GM23338 (cell line): ENCODE measurements at regions not wholly inside any gene's neighbourhood (a gene's known extent, or its start where the extent isn't known, plus 50 kb on each side); places are given as distances from the start of the nearest gene placed in this dataset.

Experiments used
- ATAC-seq: fragments of 200-7000 bp; cut with Tn5 transposase; 3 replicates; pipeline ENCODE4 v1.9.1; 2020
- DNase-seq: peaks from one replicate; pipeline ENCODE4 v3.0.0-alpha.2; 2015; ENCODE audit warnings: low spot score
- H2AFZ ChIP-seq: fragments of 200-600 bp; sonication (generic); 2 replicates; pipeline ENCODE4 v1.8.0; 2016; ENCODE audit warnings: antibody characterized with exemption, mild to moderate bottlenecking, moderate library complexity
- H3F3A ChIP-seq: fragments of 200-600 bp; sonication (generic); replicated peaks from 2 replicates; pipeline ENCODE4 v1.8.0; 2017; ENCODE audit warnings: antibody characterized with exemption, mixed run types, low read depth
- H3K27ac ChIP-seq: fragments of 200-600 bp; sonication (generic); 2 replicates; pipeline ENCODE4 v1.6.1; 2016; ENCODE audit warnings: low read depth
- H3K27me3 ChIP-seq: fragments of 200-600 bp; sonication (generic); 2 replicates; pipeline ENCODE4 v1.8.0; 2016; ENCODE audit warnings: mild to moderate bottlenecking, mixed run types, moderate library complexity; ENCODE audit not compliant: insufficient read depth
- H3K36me3 ChIP-seq: fragments of 200-600 bp; sonication (generic); 2 replicates; pipeline ENCODE4 v1.8.0; 2016; ENCODE audit warnings: mild to moderate bottlenecking; ENCODE audit not compliant: insufficient read depth
- H3K4me1 ChIP-seq: fragments of 200-600 bp; sonication (generic); 2 replicates; pipeline ENCODE4 v1.8.0; 2016; ENCODE audit warnings: mild to moderate bottlenecking, moderate library complexity; ENCODE audit not compliant: insufficient read depth
- H3K4me2 ChIP-seq: fragments of 200-600 bp; sonication (generic); 2 replicates; pipeline ENCODE4 v1.7.1; 2017; ENCODE audit warnings: mixed run types
- H3K4me3 ChIP-seq: fragments of 200-600 bp; sonication (generic); 2 replicates; pipeline ENCODE4 v1.6.1; 2016; ENCODE audit warnings: mixed run types
- H3K79me2 ChIP-seq: fragments of 200-600 bp; sonication (generic); replicated peaks from 2 replicates; pipeline ENCODE4 v1.8.0; 2017; ENCODE audit warnings: mild to moderate bottlenecking; ENCODE audit not compliant: insufficient read depth
- H3K9me2 ChIP-seq: fragments of 200-600 bp; sonication (generic); 2 replicates; pipeline ENCODE4 v1.8.0; 2017; ENCODE audit not compliant: insufficient read depth
- H4K20me1 ChIP-seq: fragments of 200-600 bp; sonication (generic); replicated peaks from 2 replicates; pipeline ENCODE4 v1.8.0; 2017; ENCODE audit warnings: mild to moderate bottlenecking; ENCODE audit not compliant: insufficient read depth
- H3K27ac Mint-ChIP-seq: 2 replicates; pipeline ENCODE4 v1.8.0; 2020; ENCODE audit warnings: inconsistent platforms, mild to moderate bottlenecking, moderate library complexity, mixed read lengths
- H3K27me3 Mint-ChIP-seq: 3 replicates; pipeline ENCODE4 v1.8.0; 2022; ENCODE audit warnings: low read depth, mild to moderate bottlenecking, moderate library complexity, mixed read lengths, inconsistent platforms; ENCODE audit not compliant: insufficient read depth, poor library complexity
- H3K36me3 Mint-ChIP-seq: 3 replicates; pipeline ENCODE4 v1.8.0; 2021; ENCODE audit warnings: low read depth, mild to moderate bottlenecking, inconsistent platforms, moderate library complexity, mixed read lengths
- H3K4me1 Mint-ChIP-seq: 3 replicates; pipeline ENCODE4 v1.8.0; 2020; ENCODE audit warnings: mild to moderate bottlenecking, inconsistent platforms, mixed read lengths
- H3K4me3 Mint-ChIP-seq: 3 replicates; pipeline ENCODE4 v1.8.0; 2021; ENCODE audit warnings: moderate library complexity, mild to moderate bottlenecking, inconsistent platforms, mixed read lengths
- H3K9me3 Mint-ChIP-seq: 3 replicates; pipeline ENCODE4 v1.8.0; 2020; ENCODE audit warnings: moderate library complexity, mild to moderate bottlenecking, inconsistent platforms, mixed read lengths
- JUNB ChIP-seq: IDR thresholded peaks from one replicate; pipeline ENCODE4 v1.6.1; 2016; ENCODE audit warnings: antibody characterized with exemption; ENCODE audit not compliant: unreplicated experiment
- NANOG ChIP-seq: IDR thresholded peaks from 2 replicates; pipeline ENCODE4 v1.6.1; 2016; ENCODE audit warnings: antibody characterized with exemption, borderline replicate concordance
- POLR2AphosphoS5 ChIP-seq: IDR thresholded peaks from 2 replicates; pipeline ENCODE4 v1.6.1; 2016; ENCODE audit warnings: antibody characterized with exemption, low read depth
- REST ChIP-seq: IDR thresholded peaks from one replicate; pipeline ENCODE4 v1.6.1; 2018; ENCODE audit warnings: antibody characterized with exemption; ENCODE audit not compliant: unreplicated experiment
- TF ChIP-seq, protein P1 (sequence below): fragments of 250-450 bp; sonication (Bioruptor Pico); IDR thresholded peaks from 2 replicates; pipeline ENCODE4 v1.5.0; 2020; ENCODE audit warnings: mild to moderate bottlenecking, moderate library complexity
- TF ChIP-seq, protein P2 (sequence below): IDR thresholded peaks from 2 replicates; pipeline ENCODE4 v1.6.1; 2016; ENCODE audit warnings: antibody characterized with exemption
- TF ChIP-seq, protein P3 (sequence below), 2 experiments: fragments of 200-600 bp in 1 of 2; sonication (generic) in 1 of 2; conservative IDR thresholded peaks; 2 replicates each; pipeline versions ENCODE4 v1.5.1 to v1.6.1; 2016 to 2017; ENCODE audit warnings: antibody characterized with exemption in 2 of 2, low read depth in 2 of 2, mild to moderate bottlenecking in 2 of 2, moderate library complexity in 1 of 2

DNA sequence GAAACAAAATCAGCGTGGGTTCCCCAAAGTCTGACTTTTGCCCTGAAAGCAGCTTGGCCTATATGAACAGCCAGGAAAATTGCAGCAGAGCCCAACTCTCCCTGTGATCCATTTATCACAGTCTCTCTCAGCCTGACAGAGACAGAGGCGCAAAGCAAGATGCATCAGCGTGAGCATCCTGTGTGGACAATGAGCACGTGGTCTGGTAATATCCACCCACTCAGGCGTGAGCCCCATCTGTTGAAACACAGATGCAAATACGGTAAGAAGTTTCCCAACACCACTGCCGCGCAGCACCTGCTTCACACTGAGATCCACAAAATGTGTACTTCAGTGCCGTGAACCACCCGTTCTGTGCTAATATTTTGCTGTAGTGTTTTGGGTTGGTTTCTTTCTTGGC, 114.6 kb downstream of the MRPL36 start (continued):
- TF ChIP-seq REST: no peak
- TF ChIP-seq NANOG: no peak
- no peak for TF ChIP-seq POLR2AphosphoS5
- TF ChIP-seq JUNB: no peak
- TF ChIP-seq, protein P1, sequence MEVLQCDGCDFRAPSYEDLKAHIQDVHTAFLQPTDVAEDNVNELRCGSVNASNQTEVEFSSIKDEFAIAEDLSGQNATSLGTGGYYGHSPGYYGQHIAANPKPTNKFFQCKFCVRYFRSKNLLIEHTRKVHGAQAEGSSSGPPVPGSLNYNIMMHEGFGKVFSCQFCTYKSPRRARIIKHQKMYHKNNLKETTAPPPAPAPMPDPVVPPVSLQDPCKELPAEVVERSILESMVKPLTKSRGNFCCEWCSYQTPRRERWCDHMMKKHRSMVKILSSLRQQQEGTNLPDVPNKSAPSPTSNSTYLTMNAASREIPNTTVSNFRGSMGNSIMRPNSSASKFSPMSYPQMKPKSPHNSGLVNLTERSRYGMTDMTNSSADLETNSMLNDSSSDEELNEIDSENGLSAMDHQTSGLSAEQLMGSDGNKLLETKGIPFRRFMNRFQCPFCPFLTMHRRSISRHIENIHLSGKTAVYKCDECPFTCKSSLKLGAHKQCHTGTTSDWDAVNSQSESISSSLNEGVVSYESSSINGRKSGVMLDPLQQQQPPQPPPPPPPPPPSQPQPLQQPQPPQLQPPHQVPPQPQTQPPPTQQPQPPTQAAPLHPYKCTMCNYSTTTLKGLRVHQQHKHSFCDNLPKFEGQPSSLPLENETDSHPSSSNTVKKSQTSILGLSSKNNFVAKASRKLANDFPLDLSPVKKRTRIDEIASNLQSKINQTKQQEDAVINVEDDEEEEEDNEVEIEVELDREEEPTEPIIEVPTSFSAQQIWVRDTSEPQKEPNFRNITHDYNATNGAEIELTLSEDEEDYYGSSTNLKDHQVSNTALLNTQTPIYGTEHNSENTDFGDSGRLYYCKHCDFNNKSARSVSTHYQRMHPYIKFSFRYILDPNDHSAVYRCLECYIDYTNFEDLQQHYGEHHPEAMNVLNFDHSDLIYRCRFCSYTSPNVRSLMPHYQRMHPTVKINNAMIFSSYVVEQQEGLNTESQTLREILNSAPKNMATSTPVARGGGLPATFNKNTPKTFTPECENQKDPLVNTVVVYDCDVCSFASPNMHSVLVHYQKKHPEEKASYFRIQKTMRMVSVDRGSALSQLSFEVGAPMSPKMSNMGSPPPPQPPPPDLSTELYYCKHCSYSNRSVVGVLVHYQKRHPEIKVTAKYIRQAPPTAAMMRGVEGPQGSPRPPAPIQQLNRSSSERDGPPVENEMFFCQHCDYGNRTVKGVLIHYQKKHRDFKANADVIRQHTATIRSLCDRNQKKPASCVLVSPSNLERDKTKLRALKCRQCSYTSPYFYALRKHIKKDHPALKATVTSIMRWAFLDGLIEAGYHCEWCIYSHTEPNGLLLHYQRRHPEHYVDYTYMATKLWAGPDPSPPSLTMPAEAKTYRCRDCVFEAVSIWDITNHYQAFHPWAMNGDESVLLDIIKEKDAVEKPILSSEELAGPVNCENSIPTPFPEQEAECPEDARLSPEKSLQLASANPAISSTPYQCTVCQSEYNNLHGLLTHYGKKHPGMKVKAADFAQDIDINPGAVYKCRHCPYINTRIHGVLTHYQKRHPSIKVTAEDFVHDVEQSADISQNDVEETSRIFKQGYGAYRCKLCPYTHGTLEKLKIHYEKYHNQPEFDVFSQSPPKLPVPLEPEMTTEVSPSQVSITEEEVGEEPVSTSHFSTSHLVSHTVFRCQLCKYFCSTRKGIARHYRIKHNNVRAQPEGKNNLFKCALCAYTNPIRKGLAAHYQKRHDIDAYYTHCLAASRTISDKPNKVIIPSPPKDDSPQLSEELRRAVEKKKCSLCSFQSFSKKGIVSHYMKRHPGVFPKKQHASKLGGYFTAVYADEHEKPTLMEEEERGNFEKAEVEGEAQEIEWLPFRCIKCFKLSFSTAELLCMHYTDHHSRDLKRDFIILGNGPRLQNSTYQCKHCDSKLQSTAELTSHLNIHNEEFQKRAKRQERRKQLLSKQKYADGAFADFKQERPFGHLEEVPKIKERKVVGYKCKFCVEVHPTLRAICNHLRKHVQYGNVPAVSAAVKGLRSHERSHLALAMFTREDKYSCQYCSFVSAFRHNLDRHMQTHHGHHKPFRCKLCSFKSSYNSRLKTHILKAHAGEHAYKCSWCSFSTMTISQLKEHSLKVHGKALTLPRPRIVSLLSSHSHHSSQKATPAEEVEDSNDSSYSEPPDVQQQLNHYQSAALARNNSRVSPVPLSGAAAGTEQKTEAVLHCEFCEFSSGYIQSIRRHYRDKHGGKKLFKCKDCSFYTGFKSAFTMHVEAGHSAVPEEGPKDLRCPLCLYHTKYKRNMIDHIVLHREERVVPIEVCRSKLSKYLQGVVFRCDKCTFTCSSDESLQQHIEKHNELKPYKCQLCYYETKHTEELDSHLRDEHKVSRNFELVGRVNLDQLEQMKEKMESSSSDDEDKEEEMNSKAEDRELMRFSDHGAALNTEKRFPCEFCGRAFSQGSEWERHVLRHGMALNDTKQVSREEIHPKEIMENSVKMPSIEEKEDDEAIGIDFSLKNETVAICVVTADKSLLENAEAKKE (CRISPR knock-in tag): no peak

GRCh38 chr5:1681955-1682354, 117.7 kb downstream of the MRPL36 start:
- Mint-ChIP-seq H3K9me3 (peaks cover 21% of the 10 kb centered on the region; the same call in 2 of the 3 replicates), H3K36me3 (no peaks in the 10 kb centered on the region), H3K27ac (no peak overlapping the region), H3K4me1 (no peaks in the 10 kb centered on the region), H3K4me3 (no peak overlapping the region), H3K27me3 (no peaks in the 10 kb centered on the region)
- Histone ChIP-seq H3K36me3 (no peaks in the 10 kb centered on the region), H3K4me3 (no peak overlapping the region), H4K20me1 (no peaks in the 10 kb centered on the region), H3K4me1 (no peaks in the 10 kb centered on the region), H3F3A (no peaks in the 10 kb centered on the region), H3K27me3 (no peaks in the 10 kb centered on the region), H2AFZ (no peak overlapping the region), H3K27ac (no peak overlapping the region), H3K79me2 (no peaks in the 10 kb centered on the region), H3K9me2 (no peaks in the 10 kb centered on the region), H3K4me2 (no peak overlapping the region)
- DNase-seq (no peak), ATAC-seq (no peak)
- TF ChIP-seq, protein P2, sequence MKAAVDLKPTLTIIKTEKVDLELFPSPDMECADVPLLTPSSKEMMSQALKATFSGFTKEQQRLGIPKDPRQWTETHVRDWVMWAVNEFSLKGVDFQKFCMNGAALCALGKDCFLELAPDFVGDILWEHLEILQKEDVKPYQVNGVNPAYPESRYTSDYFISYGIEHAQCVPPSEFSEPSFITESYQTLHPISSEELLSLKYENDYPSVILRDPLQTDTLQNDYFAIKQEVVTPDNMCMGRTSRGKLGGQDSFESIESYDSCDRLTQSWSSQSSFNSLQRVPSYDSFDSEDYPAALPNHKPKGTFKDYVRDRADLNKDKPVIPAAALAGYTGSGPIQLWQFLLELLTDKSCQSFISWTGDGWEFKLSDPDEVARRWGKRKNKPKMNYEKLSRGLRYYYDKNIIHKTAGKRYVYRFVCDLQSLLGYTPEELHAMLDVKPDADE: no peak
- TF ChIP-seq, protein P3, sequence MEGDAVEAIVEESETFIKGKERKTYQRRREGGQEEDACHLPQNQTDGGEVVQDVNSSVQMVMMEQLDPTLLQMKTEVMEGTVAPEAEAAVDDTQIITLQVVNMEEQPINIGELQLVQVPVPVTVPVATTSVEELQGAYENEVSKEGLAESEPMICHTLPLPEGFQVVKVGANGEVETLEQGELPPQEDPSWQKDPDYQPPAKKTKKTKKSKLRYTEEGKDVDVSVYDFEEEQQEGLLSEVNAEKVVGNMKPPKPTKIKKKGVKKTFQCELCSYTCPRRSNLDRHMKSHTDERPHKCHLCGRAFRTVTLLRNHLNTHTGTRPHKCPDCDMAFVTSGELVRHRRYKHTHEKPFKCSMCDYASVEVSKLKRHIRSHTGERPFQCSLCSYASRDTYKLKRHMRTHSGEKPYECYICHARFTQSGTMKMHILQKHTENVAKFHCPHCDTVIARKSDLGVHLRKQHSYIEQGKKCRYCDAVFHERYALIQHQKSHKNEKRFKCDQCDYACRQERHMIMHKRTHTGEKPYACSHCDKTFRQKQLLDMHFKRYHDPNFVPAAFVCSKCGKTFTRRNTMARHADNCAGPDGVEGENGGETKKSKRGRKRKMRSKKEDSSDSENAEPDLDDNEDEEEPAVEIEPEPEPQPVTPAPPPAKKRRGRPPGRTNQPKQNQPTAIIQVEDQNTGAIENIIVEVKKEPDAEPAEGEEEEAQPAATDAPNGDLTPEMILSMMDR (conservative IDR thresholded peaks at IDR 0.05; ENCODE audit: low read depth in 2 of 2): peak in 1 of 2 experiments; percentile 25; a peak in 3 of 4 replicates
